ENCODE measurements at regions not wholly inside any gene's neighbourhood (a gene's known extent, or its start where the extent isn't known, plus 50 kb on each side); places are given as distances from the start of the nearest gene placed in this dataset.

- peak; percentile 38 for DNase-seq
- no peak overlapping the region for H3K27ac ChIP-seq
- H3K9me3 ChIP-seq (ENCODE audit: severe bottlenecking): peaks cover 2% of the 10 kb centered on the region
- no peak overlapping the region for H3K4me3 ChIP-seq (ENCODE audit: low read depth, low read length)
- H3K27me3 ChIP-seq (ENCODE audit: insufficient read depth, low read depth, severe bottlenecking): no peaks in the 10 kb centered on the region
- no peak for TF ChIP-seq CTCF (IDR thresholded peaks at IDR 0.05; ENCODE audit: low read depth, low read length)
- no peaks in the 10 kb centered on the region for H3K36me3 ChIP-seq
Measured at GRCh38 chr2:223474893-223475292, 127.3 kb downstream of the SCG2 start.

- Histone ChIP-seq H3K9me3 (ENCODE audit: severe bottlenecking) (peaks cover 2% of the 10 kb centered on the region), H3K27ac (no peak overlapping the region), H3K36me3 (no peaks in the 10 kb centered on the region), H3K27me3 (ENCODE audit: insufficient read depth, low read depth, severe bottlenecking) (no peaks in the 10 kb centered on the region), H3K4me3 (ENCODE audit: low read depth, low read length) (no peak overlapping the region)
- TF ChIP-seq CTCF (IDR thresholded peaks at IDR 0.05; ENCODE audit: low read depth, low read length): no peak
- DNase-seq: no peak
Measured at GRCh38 chr2:223475901-223476300, 126.3 kb downstream of the SCG2 start.

GRCh38 chr2:223477318-223477717 lies 124.8 kb downstream of the SCG2 start:
- no peak overlapping the region for H3K4me3 ChIP-seq (ENCODE audit: low read depth, low read length)
- H3K27me3 ChIP-seq (ENCODE audit: insufficient read depth, low read depth, severe bottlenecking): no peaks in the 10 kb centered on the region
- no peaks in the 10 kb centered on the region for H3K36me3 ChIP-seq
- no peak overlapping the region for H3K27ac ChIP-seq
- no peak for TF ChIP-seq CTCF (IDR thresholded peaks at IDR 0.05; ENCODE audit: low read depth, low read length)
- H3K9me3 ChIP-seq (ENCODE audit: severe bottlenecking): peaks cover 2% of the 10 kb centered on the region
- DNase-seq: no peak

GRCh38 chr2:223481486-223481885 lies 120.7 kb downstream of the SCG2 start:
- H3K36me3 ChIP-seq: no peaks in the 10 kb centered on the region
- no peak overlapping the region for H3K27ac ChIP-seq
- no peak for DNase-seq
- no peak for TF ChIP-seq CTCF (IDR thresholded peaks at IDR 0.05; ENCODE audit: low read depth, low read length)
- H3K27me3 ChIP-seq (ENCODE audit: insufficient read depth, low read depth, severe bottlenecking): no peaks in the 10 kb centered on the region
- H3K4me3 ChIP-seq (ENCODE audit: low read depth, low read length): no peak overlapping the region
- no peaks in the 10 kb centered on the region for H3K9me3 ChIP-seq (ENCODE audit: severe bottlenecking)

GRCh38 chr2:223486751-223487150 lies 115.4 kb downstream of the SCG2 start:
- no peak for DNase-seq
- no peak for TF ChIP-seq CTCF (IDR thresholded peaks at IDR 0.05; ENCODE audit: low read depth, low read length)
- Histone ChIP-seq H3K36me3 (no peaks in the 10 kb centered on the region), H3K4me3 (ENCODE audit: low read depth, low read length) (no peak overlapping the region), H3K27me3 (ENCODE audit: insufficient read depth, low read depth, severe bottlenecking) (no peaks in the 10 kb centered on the region), H3K27ac (no peak overlapping the region), H3K9me3 (ENCODE audit: severe bottlenecking) (peaks cover 4% of the 10 kb centered on the region)

GRCh38 chr2:223487214-223487846 lies 114.8 kb downstream of the SCG2 start:
- no peak for TF ChIP-seq CTCF (IDR thresholded peaks at IDR 0.05; ENCODE audit: low read depth, low read length)
- peak; percentile 17 for DNase-seq
- Histone ChIP-seq H3K9me3 (ENCODE audit: severe bottlenecking) (peaks cover 4% of the 10 kb centered on the region), H3K36me3 (no peaks in the 10 kb centered on the region), H3K4me3 (ENCODE audit: low read depth, low read length) (no peak overlapping the region), H3K27me3 (ENCODE audit: insufficient read depth, low read depth, severe bottlenecking) (no peaks in the 10 kb centered on the region), H3K27ac (peak overlapping the region; percentile 10)
